Esophagus muscularis mucosa (tissue), 4 donors: ENCODE measurements at regions not wholly inside any gene's neighbourhood (a gene's known extent, or its start where the extent isn't known, plus 50 kb on each side); places are given as distances from the start of the nearest gene placed in this dataset.

Experiments
- DNase-seq: peaks from one replicate; pipeline ENCODE4 v3.0.0-alpha.2; 2017; ENCODE audit errors: extremely low spot score
- H3K27ac ChIP-seq, 4 donors: fragments of 200-600 bp; sonication (generic); replicated peaks in 1 of 4; 1 replicate in 3 of 4; 2 replicates in 1 of 4; pipeline ENCODE4 v1.5.1; 2016 to 2019; ENCODE audit warnings: mild to moderate bottlenecking in 1 of 4
- H3K27me3 ChIP-seq, 4 donors: fragments of 200-600 bp; sonication (generic); one replicate each; pipeline versions ENCODE4 v1.5.1 to v1.6.0; 2016 to 2019
- H3K36me3 ChIP-seq, 4 donors: fragments of 200-600 bp; sonication (generic); one replicate each; pipeline ENCODE4 v1.5.1; 2016 to 2019
- H3K4me1 ChIP-seq, 4 donors: fragments of 200-600 bp; sonication (generic); one replicate each; pipeline ENCODE4 v1.5.1; 2016 to 2019
- H3K4me3 ChIP-seq, 4 donors: fragments of 200-600 bp; sonication (generic); 1 replicate in 2 of 4; 2 replicates in 2 of 4; pipeline ENCODE4 v1.5.1; 2016 to 2019; ENCODE audit warnings: mild to moderate bottlenecking in 4 of 4, moderate library complexity in 1 of 4
- H3K9me3 ChIP-seq, 4 donors: fragments of 200-600 bp; sonication (generic); 1 replicate in 3 of 4; 2 replicates in 1 of 4; pipeline ENCODE4 v1.5.1; 2016 to 2019
- EP300 ChIP-seq: sonication (generic); formaldehyde crosslinking; IDR thresholded peaks from one replicate; pipeline ENCODE4 v1.6.1; 2017; ENCODE audit warnings: antibody characterized with exemption
- POLR2A ChIP-seq: fragments of 450-650 bp; IDR thresholded peaks from one replicate; pipeline ENCODE4 v1.6.1; 2017; ENCODE audit warnings: antibody characterized with exemption, moderate library complexity, mild to moderate bottlenecking, low read depth
- POLR2AphosphoS5 ChIP-seq, 2 donors: sonication (generic); formaldehyde crosslinking; IDR thresholded peaks; one replicate each; pipeline ENCODE4 v1.6.1; 2017; ENCODE audit warnings: antibody characterized with exemption in 2 of 2
- WGBS: methylation state at CpG from one replicate; pipeline ENCODE4 v1.1.5; 2018; 5-methylcytosine and 5-hydroxymethylcytosine counted together
- intact Hi-C: fragments of 100-400 bp; cut with DNase I; formaldehyde crosslinking; loops from one replicate; pipeline ENCODE4 v1.15.1; 2023
- TF ChIP-seq, protein P1 (sequence below), 3 experiments: fragments of 200-600 bp in 2 of 3; fragments of 450-650 bp in 1 of 3; sonication (generic) in 2 of 3; IDR thresholded peaks; one replicate each; pipeline ENCODE4 v1.5.1; 2017 to 2019; ENCODE audit warnings: antibody characterized with exemption in 3 of 3, mild to moderate bottlenecking in 2 of 3, moderate library complexity in 1 of 3

DNA sequence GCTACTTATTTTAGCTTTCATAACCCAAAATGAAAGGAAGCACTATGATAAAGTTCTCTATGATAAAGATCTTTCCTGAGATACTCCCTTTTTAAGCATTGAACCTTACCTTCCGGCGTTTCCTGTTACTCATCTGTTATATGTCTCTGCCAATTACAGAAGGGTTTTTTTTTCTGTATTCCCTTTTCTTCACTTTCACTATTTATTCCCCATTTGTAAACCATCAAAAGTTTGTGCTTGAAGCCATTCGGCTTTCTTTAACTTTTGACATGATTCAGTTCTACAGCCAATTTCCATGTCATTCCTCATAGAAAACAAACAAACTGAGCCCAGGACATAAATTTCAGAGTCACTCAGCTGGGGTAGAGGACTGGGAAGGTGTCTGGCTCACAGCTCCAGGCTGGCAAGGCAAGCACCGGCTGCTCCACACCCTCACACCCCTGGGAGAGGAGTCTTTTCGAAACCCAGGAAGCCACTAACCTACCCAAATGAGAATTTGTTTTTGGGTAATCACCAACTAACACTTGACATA, 429.4 kb upstream of the TRIB2 start:
- 56% methylated on average over 5 of the region's 5 CpGs for WGBS
- no peaks in the 10 kb centered on the region for H3K9me3 ChIP-seq
- H3K27me3 ChIP-seq = no peaks in the 10 kb centered on the region
- intact Hi-C loops = no loop called here
- TF ChIP-seq POLR2AphosphoS5 (IDR thresholded peaks at IDR 0.05) = no peak
- no peaks in the 10 kb centered on the region for H3K36me3 ChIP-seq
- peaks cover 0 to 18% (median 9%) of the 10 kb centered on the region in 4 donors for H3K4me1 ChIP-seq
- H3K4me3 ChIP-seq = no peak overlapping the region
- no peak for DNase-seq
- peak overlapping the region in 1 of 4 donors; percentile 16 for H3K27ac ChIP-seq

GRCh38 chr2:12288048-12288447, 428.7 kb upstream of the TRIB2 start:
- Histone ChIP-seq H3K27me3 (no peaks in the 10 kb centered on the region), H3K4me3 (no peak overlapping the region), H3K4me1 (peaks cover 0 to 18% (median 9%) of the 10 kb centered on the region in 4 donors), H3K9me3 (no peaks in the 10 kb centered on the region), H3K27ac (no peak overlapping the region), H3K36me3 (no peaks in the 10 kb centered on the region)
- intact Hi-C loops = no loop called here
- TF ChIP-seq, protein P1, sequence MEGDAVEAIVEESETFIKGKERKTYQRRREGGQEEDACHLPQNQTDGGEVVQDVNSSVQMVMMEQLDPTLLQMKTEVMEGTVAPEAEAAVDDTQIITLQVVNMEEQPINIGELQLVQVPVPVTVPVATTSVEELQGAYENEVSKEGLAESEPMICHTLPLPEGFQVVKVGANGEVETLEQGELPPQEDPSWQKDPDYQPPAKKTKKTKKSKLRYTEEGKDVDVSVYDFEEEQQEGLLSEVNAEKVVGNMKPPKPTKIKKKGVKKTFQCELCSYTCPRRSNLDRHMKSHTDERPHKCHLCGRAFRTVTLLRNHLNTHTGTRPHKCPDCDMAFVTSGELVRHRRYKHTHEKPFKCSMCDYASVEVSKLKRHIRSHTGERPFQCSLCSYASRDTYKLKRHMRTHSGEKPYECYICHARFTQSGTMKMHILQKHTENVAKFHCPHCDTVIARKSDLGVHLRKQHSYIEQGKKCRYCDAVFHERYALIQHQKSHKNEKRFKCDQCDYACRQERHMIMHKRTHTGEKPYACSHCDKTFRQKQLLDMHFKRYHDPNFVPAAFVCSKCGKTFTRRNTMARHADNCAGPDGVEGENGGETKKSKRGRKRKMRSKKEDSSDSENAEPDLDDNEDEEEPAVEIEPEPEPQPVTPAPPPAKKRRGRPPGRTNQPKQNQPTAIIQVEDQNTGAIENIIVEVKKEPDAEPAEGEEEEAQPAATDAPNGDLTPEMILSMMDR (IDR thresholded peaks at IDR 0.05) = no peak
- TF ChIP-seq EP300 (no peak), POLR2AphosphoS5 (IDR thresholded peaks at IDR 0.05) (no peak), POLR2A (no peak)
- DNase-seq = no peak
- WGBS = 91% methylated on average over 2 of the region's 2 CpGs

GRCh38 chr2:12289120-12289802, 427.5 kb upstream of the TRIB2 start:
- H3K27ac ChIP-seq = no peak overlapping the region
- H3K9me3 ChIP-seq = no peaks in the 10 kb centered on the region
- DNase-seq = no peak
- 69% methylated on average over 3 of the region's 3 CpGs for WGBS
- intact Hi-C loops = no loop called here
- no peaks in the 10 kb centered on the region for H3K27me3 ChIP-seq
- no peak overlapping the region for H3K4me3 ChIP-seq
- H3K4me1 ChIP-seq = peaks cover 0 to 18% (median 9%) of the 10 kb centered on the region in 4 donors
- peak in 1 of 2 donors; percentile 8 for TF ChIP-seq POLR2AphosphoS5 (IDR thresholded peaks at IDR 0.05)
- no peak for TF ChIP-seq POLR2A
- TF ChIP-seq EP300 = no peak
- TF ChIP-seq, protein P1 (IDR thresholded peaks at IDR 0.05) = no peak
- H3K36me3 ChIP-seq = no peaks in the 10 kb centered on the region

DNA sequence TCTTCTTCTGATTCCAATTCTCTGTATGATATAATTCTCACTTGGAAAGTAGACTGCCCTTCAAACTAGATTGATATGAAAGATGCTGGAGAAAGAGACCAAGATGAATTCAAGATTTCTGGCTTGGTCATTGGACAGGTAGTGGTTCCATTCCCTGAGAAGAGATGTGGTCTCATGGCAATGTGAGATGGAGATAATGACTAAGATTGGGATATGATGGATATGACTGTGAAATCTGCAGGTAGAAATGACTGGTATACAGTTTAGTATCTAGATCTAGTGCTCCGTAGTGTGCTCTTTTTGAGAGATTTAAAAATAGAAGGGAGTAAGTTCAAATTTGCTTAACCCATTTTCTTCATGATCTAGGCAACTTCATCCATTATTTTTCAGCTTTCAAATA, 425.4 kb upstream of the TRIB2 start:
- no peaks in the 10 kb centered on the region for H3K27me3 ChIP-seq
- no peak overlapping the region for H3K27ac ChIP-seq
- intact Hi-C loops = no loop called here
- WGBS = 87% methylated on average over 1 of the region's 1 CpG
- H3K4me1 ChIP-seq = peaks cover 0 to 18% (median 9%) of the 10 kb centered on the region in 4 donors
- TF ChIP-seq POLR2A (no peak), EP300 (no peak), POLR2AphosphoS5 (IDR thresholded peaks at IDR 0.05) (no peak)
- TF ChIP-seq, protein P1 (IDR thresholded peaks at IDR 0.05) = no peak
- no peak overlapping the region for H3K4me3 ChIP-seq
- H3K36me3 ChIP-seq = no peaks in the 10 kb centered on the region
- no peaks in the 10 kb centered on the region for H3K9me3 ChIP-seq
- no peak for DNase-seq

GRCh38 chr2:12293874-12294273, 422.9 kb upstream of the TRIB2 start:
- Histone ChIP-seq H3K36me3 (no peaks in the 10 kb centered on the region), H3K4me3 (no peak overlapping the region), H3K27ac (no peak overlapping the region), H3K4me1 (peaks cover 0 to 4% (median 2%) of the 10 kb centered on the region in 4 donors), H3K27me3 (no peaks in the 10 kb centered on the region), H3K9me3 (no peaks in the 10 kb centered on the region)
- no peak for DNase-seq
- TF ChIP-seq POLR2A = no peak
- no peak for TF ChIP-seq POLR2AphosphoS5 (IDR thresholded peaks at IDR 0.05)
- TF ChIP-seq, protein P1 (IDR thresholded peaks at IDR 0.05) = no peak
- no peak for TF ChIP-seq EP300
- 94% methylated on average over 1 of the region's 1 CpG for WGBS
- intact Hi-C loops = no loop called here
